ENCODE measurements at regions not wholly inside any gene's neighbourhood (a gene's known extent, or its start where the extent isn't known, plus 50 kb on each side); places are given as distances from the start of the nearest gene placed in this dataset.
A peak's percentile ranks its signal among the peaks of the same experiment; 100 is the strongest.

DNA sequence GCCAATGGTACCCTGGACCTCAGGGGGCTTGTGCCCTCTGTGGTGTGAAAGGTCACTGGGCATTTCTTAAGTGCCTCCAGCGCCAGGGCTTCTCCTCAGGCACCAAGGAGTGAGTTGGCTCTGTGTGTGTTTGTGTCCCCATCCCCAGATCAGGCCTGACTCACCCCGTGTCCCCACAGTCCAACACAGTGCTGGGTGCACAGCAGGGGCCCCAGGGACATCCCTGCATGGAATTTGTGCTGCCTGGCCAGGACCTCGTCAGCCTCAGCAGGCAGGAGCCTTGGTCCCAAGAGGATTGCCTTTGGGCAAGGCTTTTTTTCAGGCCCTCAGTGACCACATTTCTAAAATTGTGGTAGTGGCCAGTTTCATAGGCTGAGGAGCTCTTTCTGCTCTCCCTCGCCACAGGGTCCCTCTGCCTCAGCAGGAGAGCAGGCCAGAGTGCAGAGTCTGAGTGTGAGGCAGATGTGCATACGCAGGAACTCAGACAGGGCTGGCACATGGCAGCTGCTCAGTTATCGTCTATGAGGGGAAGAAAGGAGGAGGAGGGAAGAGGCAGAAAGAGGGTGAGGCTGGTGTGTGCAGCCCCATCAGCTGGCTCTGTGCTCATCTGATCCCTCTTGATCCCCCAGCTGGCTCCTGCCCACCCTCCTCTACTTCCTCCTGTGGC is 215.6 kb downstream of the RPLP1 start:
- Histone ChIP-seq H3K9me2 (ENCODE audit: insufficient read depth, low read length) (no peaks in the 10 kb centered on the region), H3K79me2 (ENCODE audit: insufficient read depth, low read depth, low read length) (no peaks in the 10 kb centered on the region), H3K27ac (ENCODE audit: low read depth, low read length, poor library complexity, severe bottlenecking) (no peak overlapping the region), H3K4me2 (ENCODE audit: low read length) (no peak overlapping the region), H3K4me3 (ENCODE audit: low read depth, low read length, poor library complexity, severe bottlenecking) (no peak overlapping the region), H2AFZ (ENCODE audit: low read length) (no peak overlapping the region), H4K20me1 (ENCODE audit: insufficient read depth, low read length) (no peaks in the 10 kb centered on the region), H3K4me1 (ENCODE audit: insufficient read depth, low read length, poor library complexity, severe bottlenecking) (peaks cover 13% of the 10 kb centered on the region), H3K9me3 (ENCODE audit: low read length) (no peaks in the 10 kb centered on the region), H3K36me3 (ENCODE audit: insufficient read depth, low read length) (no peaks in the 10 kb centered on the region)
- peak; percentile 11 for DNase-seq (ENCODE audit: low spot score)
- ChIA-PET POLR2A (interaction anchor here (1.0 kb wide), 1 partner anchor 85 kb away, joined by 3 read pairs; no protein-coding TSS in a partner anchor), CTCF (ENCODE audit: unreplicated experiment) (interaction anchor here (0.7 kb wide), 1 partner anchor 527 kb away, joined by 5 read pairs; no protein-coding TSS in a partner anchor)
- no peak for TF ChIP-seq EZH2phosphoT487 (IDR thresholded peaks at IDR 0.05; ENCODE audit: borderline replicate concordance, low read depth, low read length)
- intact Hi-C loops (cut with micrococcal nuclease; ENCODE audit: unreplicated experiment) = no loop called here
- no TSS peak for BruUV-seq (replicated peaks)

DNA sequence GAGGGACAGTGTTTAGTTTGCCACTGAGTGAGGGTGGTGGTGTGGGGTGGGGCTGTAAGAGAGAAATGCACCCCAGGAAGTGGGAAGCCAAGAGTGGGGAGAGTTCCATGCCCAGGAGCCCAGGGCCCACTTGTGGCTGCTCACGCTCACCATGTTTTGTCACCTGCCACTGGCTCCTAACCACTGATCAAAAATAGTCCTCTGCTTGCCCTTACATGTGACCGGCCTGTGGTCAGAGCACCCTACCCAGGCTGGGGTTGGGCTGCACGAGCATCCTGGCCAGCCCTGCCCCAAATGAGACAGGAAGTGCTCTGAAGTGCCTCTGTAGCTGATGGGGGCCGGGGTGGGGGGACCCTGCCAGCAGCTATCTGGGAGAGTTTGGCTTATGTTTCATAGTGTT is 216.3 kb downstream of the RPLP1 start:
- Histone ChIP-seq H3K36me3 (ENCODE audit: insufficient read depth, low read length) (no peaks in the 10 kb centered on the region), H4K20me1 (ENCODE audit: insufficient read depth, low read length) (no peaks in the 10 kb centered on the region), H3K9me2 (ENCODE audit: insufficient read depth, low read length) (no peaks in the 10 kb centered on the region), H3K9me3 (ENCODE audit: low read length) (no peaks in the 10 kb centered on the region), H3K79me2 (ENCODE audit: insufficient read depth, low read depth, low read length) (no peaks in the 10 kb centered on the region), H3K4me2 (ENCODE audit: low read length) (no peak overlapping the region), H3K4me3 (ENCODE audit: low read depth, low read length, poor library complexity, severe bottlenecking) (no peak overlapping the region), H3K27ac (ENCODE audit: low read depth, low read length, poor library complexity, severe bottlenecking) (no peak overlapping the region), H3K4me1 (ENCODE audit: insufficient read depth, low read length, poor library complexity, severe bottlenecking) (peaks cover 13% of the 10 kb centered on the region), H2AFZ (ENCODE audit: low read length) (no peak overlapping the region)
- POLR2A ChIA-PET = interaction anchor here (1.0 kb wide), 1 partner anchor 86 kb away, joined by 3 read pairs; no protein-coding TSS in a partner anchor
- intact Hi-C loops (cut with micrococcal nuclease; ENCODE audit: unreplicated experiment) = no loop called here
- no peak for TF ChIP-seq EZH2phosphoT487 (IDR thresholded peaks at IDR 0.05; ENCODE audit: borderline replicate concordance, low read depth, low read length)
- TF ChIP-seq, protein P1, sequence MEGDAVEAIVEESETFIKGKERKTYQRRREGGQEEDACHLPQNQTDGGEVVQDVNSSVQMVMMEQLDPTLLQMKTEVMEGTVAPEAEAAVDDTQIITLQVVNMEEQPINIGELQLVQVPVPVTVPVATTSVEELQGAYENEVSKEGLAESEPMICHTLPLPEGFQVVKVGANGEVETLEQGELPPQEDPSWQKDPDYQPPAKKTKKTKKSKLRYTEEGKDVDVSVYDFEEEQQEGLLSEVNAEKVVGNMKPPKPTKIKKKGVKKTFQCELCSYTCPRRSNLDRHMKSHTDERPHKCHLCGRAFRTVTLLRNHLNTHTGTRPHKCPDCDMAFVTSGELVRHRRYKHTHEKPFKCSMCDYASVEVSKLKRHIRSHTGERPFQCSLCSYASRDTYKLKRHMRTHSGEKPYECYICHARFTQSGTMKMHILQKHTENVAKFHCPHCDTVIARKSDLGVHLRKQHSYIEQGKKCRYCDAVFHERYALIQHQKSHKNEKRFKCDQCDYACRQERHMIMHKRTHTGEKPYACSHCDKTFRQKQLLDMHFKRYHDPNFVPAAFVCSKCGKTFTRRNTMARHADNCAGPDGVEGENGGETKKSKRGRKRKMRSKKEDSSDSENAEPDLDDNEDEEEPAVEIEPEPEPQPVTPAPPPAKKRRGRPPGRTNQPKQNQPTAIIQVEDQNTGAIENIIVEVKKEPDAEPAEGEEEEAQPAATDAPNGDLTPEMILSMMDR (conservative IDR thresholded peaks at IDR 0.05; ENCODE audit: low read length) = no peak
- DNase-seq (ENCODE audit: low spot score) = no peak
- CTCF ChIA-PET (ENCODE audit: unreplicated experiment) = no interaction called here
- BruUV-seq (replicated peaks) = no TSS peak

DNA sequence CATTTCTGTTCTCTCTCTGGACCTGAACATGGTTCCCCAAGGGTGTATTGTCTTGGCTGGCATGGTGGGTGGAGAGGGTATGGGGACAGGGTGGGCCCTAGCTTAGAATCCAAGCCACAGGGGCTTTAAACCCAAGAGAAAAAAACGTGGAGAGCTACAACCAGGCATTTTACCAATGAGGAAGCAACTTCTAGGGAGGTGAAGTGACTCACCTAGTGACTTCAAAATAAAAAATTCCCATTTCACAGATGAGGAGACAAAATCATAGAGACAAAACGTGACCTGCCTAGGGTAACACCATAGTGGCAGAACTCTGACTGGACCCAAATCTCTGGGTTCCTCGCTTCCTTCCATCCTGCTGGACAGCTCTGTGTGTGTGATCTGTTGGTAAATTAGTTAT is 216.8 kb downstream of the RPLP1 start:
- BruUV-seq (replicated peaks) = no TSS peak
- no peak overlapping the region for H2AFZ ChIP-seq (ENCODE audit: low read length)

More for the DNA sequence above, 216.8 kb downstream of the RPLP1 start:
- H3K79me2 ChIP-seq (ENCODE audit: insufficient read depth, low read depth, low read length) = no peaks in the 10 kb centered on the region
- ChIA-PET POLR2A (no interaction called here), CTCF (ENCODE audit: unreplicated experiment) (no interaction called here)
- no peak for DNase-seq (ENCODE audit: low spot score)
- H3K9me3 ChIP-seq (ENCODE audit: low read length) = no peaks in the 10 kb centered on the region
- intact Hi-C loops (cut with micrococcal nuclease; ENCODE audit: unreplicated experiment) = no loop called here
- no peaks in the 10 kb centered on the region for H3K36me3 ChIP-seq (ENCODE audit: insufficient read depth, low read length)
- TF ChIP-seq EZH2phosphoT487 (IDR thresholded peaks at IDR 0.05; ENCODE audit: borderline replicate concordance, low read depth, low read length) = no peak
- TF ChIP-seq, protein P1 (conservative IDR thresholded peaks at IDR 0.05; ENCODE audit: low read length) = no peak
- H3K4me3 ChIP-seq (ENCODE audit: low read depth, low read length, poor library complexity, severe bottlenecking) = no peak overlapping the region
- no peaks in the 10 kb centered on the region for H3K9me2 ChIP-seq (ENCODE audit: insufficient read depth, low read length)
- peaks cover 13% of the 10 kb centered on the region for H3K4me1 ChIP-seq (ENCODE audit: insufficient read depth, low read length, poor library complexity, severe bottlenecking)
- H3K27ac ChIP-seq (ENCODE audit: low read depth, low read length, poor library complexity, severe bottlenecking) = no peak overlapping the region
- H4K20me1 ChIP-seq (ENCODE audit: insufficient read depth, low read length) = no peaks in the 10 kb centered on the region
- H3K4me2 ChIP-seq (ENCODE audit: low read length) = no peak overlapping the region
